ENCODE measurements at regions not wholly inside any gene's neighbourhood (a gene's known extent, or its start where the extent isn't known, plus 50 kb on each side); places are given as distances from the start of the nearest gene placed in this dataset.

GRCh38 chr6:44679438-44680201 lies 292.1 kb downstream of the CDC5L start:
- Mint-ChIP-seq H3K4me1 (ENCODE audit: low read depth) (no peaks in the 10 kb centered on the region), H3K36me3 (ENCODE audit: insufficient read depth) (no peaks in the 10 kb centered on the region), H3K27me3 (ENCODE audit: low read depth) (no peaks in the 10 kb centered on the region), H3K9me3 (no peaks in the 10 kb centered on the region), H3K4me3 (no peak overlapping the region)
- no peak for ATAC-seq
- no peak for DNase-seq

GRCh38 chr6:44680202-44680720 lies 292.8 kb downstream of the CDC5L start:
- peak in 1 of 2 donors; percentile 25 for ATAC-seq
- Mint-ChIP-seq H3K27me3 (ENCODE audit: low read depth) (no peaks in the 10 kb centered on the region), H3K4me1 (ENCODE audit: low read depth) (no peaks in the 10 kb centered on the region), H3K36me3 (ENCODE audit: insufficient read depth) (no peaks in the 10 kb centered on the region), H3K9me3 (no peaks in the 10 kb centered on the region), H3K4me3 (no peak overlapping the region)
- no peak for DNase-seq

GRCh38 chr6:44681761-44682160 lies 294.3 kb downstream of the CDC5L start:
- no peaks in the 10 kb centered on the region for H3K9me3 Mint-ChIP-seq
- H3K27me3 Mint-ChIP-seq (ENCODE audit: low read depth) = no peaks in the 10 kb centered on the region
- DNase-seq (no peak), ATAC-seq (no peak)
- no peaks in the 10 kb centered on the region for H3K4me1 Mint-ChIP-seq (ENCODE audit: low read depth)
- H3K4me3 Mint-ChIP-seq = no peak overlapping the region
- H3K36me3 Mint-ChIP-seq (ENCODE audit: insufficient read depth) = no peaks in the 10 kb centered on the region

- Mint-ChIP-seq H3K4me3 (no peak overlapping the region), H3K9me3 (peaks cover 4% of the 10 kb centered on the region), H3K27me3 (ENCODE audit: low read depth) (no peaks in the 10 kb centered on the region), H3K36me3 (ENCODE audit: insufficient read depth) (no peaks in the 10 kb centered on the region), H3K4me1 (ENCODE audit: low read depth) (no peaks in the 10 kb centered on the region)
- DNase-seq = no peak
- ATAC-seq = no peak
Measured at GRCh38 chr6:44682280-44682679, 294.8 kb downstream of the CDC5L start.

- Mint-ChIP-seq H3K4me1 (ENCODE audit: low read depth) (no peaks in the 10 kb centered on the region), H3K4me3 (no peak overlapping the region), H3K9me3 (peaks cover 7% of the 10 kb centered on the region), H3K27me3 (ENCODE audit: low read depth) (no peaks in the 10 kb centered on the region), H3K36me3 (ENCODE audit: insufficient read depth) (no peaks in the 10 kb centered on the region)
- ATAC-seq = no peak
- no peak for DNase-seq
Measured at GRCh38 chr6:44682987-44683779, 295.7 kb downstream of the CDC5L start.

- ATAC-seq = no peak
- peaks cover 2% of the 10 kb centered on the region for H3K27me3 Mint-ChIP-seq (ENCODE audit: low read depth)
- peaks cover 2% of the 10 kb centered on the region for H3K36me3 Mint-ChIP-seq (ENCODE audit: insufficient read depth)
- DNase-seq = no peak
- peaks cover 15% of the 10 kb centered on the region for H3K9me3 Mint-ChIP-seq
- no peaks in the 10 kb centered on the region for H3K4me1 Mint-ChIP-seq (ENCODE audit: low read depth)
- H3K4me3 Mint-ChIP-seq = no peak overlapping the region
Measured at GRCh38 chr6:44685213-44685612, 297.7 kb downstream of the CDC5L start.

GRCh38 chr6:44696099-44696498 lies 308.6 kb downstream of the CDC5L start:
- DNase-seq (no peak), ATAC-seq (no peak)
- no peaks in the 10 kb centered on the region for H3K4me1 Mint-ChIP-seq (ENCODE audit: low read depth)
- no peaks in the 10 kb centered on the region for H3K9me3 Mint-ChIP-seq
- H3K36me3 Mint-ChIP-seq (ENCODE audit: insufficient read depth) = no peaks in the 10 kb centered on the region
- H3K4me3 Mint-ChIP-seq = no peak overlapping the region
- no peaks in the 10 kb centered on the region for H3K27me3 Mint-ChIP-seq (ENCODE audit: low read depth)

GRCh38 chr6:44696686-44697085 lies 309.2 kb downstream of the CDC5L start:
- no peak overlapping the region for H3K4me3 Mint-ChIP-seq
- no peak for ATAC-seq

GRCh38 chr6:44697327-44697726 lies 309.8 kb downstream of the CDC5L start:
- ATAC-seq (no peak), DNase-seq (no peak)
- Mint-ChIP-seq H3K4me3 (no peak overlapping the region), H3K4me1 (ENCODE audit: low read depth) (peaks cover 9% of the 10 kb centered on the region), H3K9me3 (no peaks in the 10 kb centered on the region), H3K27me3 (ENCODE audit: low read depth) (no peaks in the 10 kb centered on the region), H3K36me3 (ENCODE audit: insufficient read depth) (no peaks in the 10 kb centered on the region)

More at GRCh38 chr6:44696686-44697085, 309.2 kb downstream of the CDC5L start:
- DNase-seq = no peak
- Mint-ChIP-seq H3K9me3 (no peaks in the 10 kb centered on the region), H3K36me3 (ENCODE audit: insufficient read depth) (no peaks in the 10 kb centered on the region), H3K4me1 (ENCODE audit: low read depth) (peaks cover 6% of the 10 kb centered on the region), H3K27me3 (ENCODE audit: low read depth) (no peaks in the 10 kb centered on the region)

- Mint-ChIP-seq H3K36me3 (ENCODE audit: insufficient read depth) (no peaks in the 10 kb centered on the region), H3K4me3 (no peak overlapping the region), H3K27me3 (ENCODE audit: low read depth) (no peaks in the 10 kb centered on the region), H3K4me1 (ENCODE audit: low read depth) (peaks cover 12% of the 10 kb centered on the region), H3K9me3 (no peaks in the 10 kb centered on the region)
- no peak for DNase-seq
- no peak for ATAC-seq
Measured at GRCh38 chr6:44698602-44699001, 311.1 kb downstream of the CDC5L start.

- H3K27me3 Mint-ChIP-seq (ENCODE audit: low read depth) = no peaks in the 10 kb centered on the region
- no peaks in the 10 kb centered on the region for H3K36me3 Mint-ChIP-seq (ENCODE audit: insufficient read depth)
- DNase-seq = no peak
- no peaks in the 10 kb centered on the region for H3K9me3 Mint-ChIP-seq
- H3K4me1 Mint-ChIP-seq (ENCODE audit: low read depth) = peaks cover 17% of the 10 kb centered on the region
- no peak for ATAC-seq
- no peak overlapping the region for H3K4me3 Mint-ChIP-seq
Measured at GRCh38 chr6:44699082-44699481, 311.6 kb downstream of the CDC5L start.

GRCh38 chr6:44699851-44700250 lies 312.3 kb downstream of the CDC5L start:
- ATAC-seq (no peak), DNase-seq (no peak)
- H3K4me3 Mint-ChIP-seq = no peak overlapping the region
- no peaks in the 10 kb centered on the region for H3K27me3 Mint-ChIP-seq (ENCODE audit: low read depth)
- H3K36me3 Mint-ChIP-seq (ENCODE audit: insufficient read depth) = no peaks in the 10 kb centered on the region
- peaks cover 22% of the 10 kb centered on the region for H3K4me1 Mint-ChIP-seq (ENCODE audit: low read depth)
- H3K9me3 Mint-ChIP-seq = no peaks in the 10 kb centered on the region

- Mint-ChIP-seq H3K4me1 (ENCODE audit: low read depth) (peaks cover 22% of the 10 kb centered on the region), H3K36me3 (ENCODE audit: insufficient read depth) (no peaks in the 10 kb centered on the region), H3K9me3 (no peaks in the 10 kb centered on the region), H3K27me3 (ENCODE audit: low read depth) (no peaks in the 10 kb centered on the region), H3K4me3 (no peak overlapping the region)
- no peak for ATAC-seq
- DNase-seq = no peak
Measured at GRCh38 chr6:44700422-44700821, 312.9 kb downstream of the CDC5L start.

GRCh38 chr6:44701038-44701636 lies 313.6 kb downstream of the CDC5L start:
- peak in 1 of 2 donors; percentile 49 for ATAC-seq
- H3K36me3 Mint-ChIP-seq (ENCODE audit: insufficient read depth) = no peaks in the 10 kb centered on the region
- no peak overlapping the region for H3K4me3 Mint-ChIP-seq
- peaks cover 22% of the 10 kb centered on the region for H3K4me1 Mint-ChIP-seq (ENCODE audit: low read depth)
- H3K9me3 Mint-ChIP-seq = no peaks in the 10 kb centered on the region
- H3K27me3 Mint-ChIP-seq (ENCODE audit: low read depth) = no peaks in the 10 kb centered on the region
- DNase-seq = no peak
